ENCODE measurements at regions not wholly inside any gene's neighbourhood (a gene's known extent, or its start where the extent isn't known, plus 50 kb on each side); places are given as distances from the start of the nearest gene placed in this dataset.

GRCh38 chr10:92753865-92754264, 64.1 kb downstream of the HHEX start (continued):
- TF ChIP-seq, protein P1, sequence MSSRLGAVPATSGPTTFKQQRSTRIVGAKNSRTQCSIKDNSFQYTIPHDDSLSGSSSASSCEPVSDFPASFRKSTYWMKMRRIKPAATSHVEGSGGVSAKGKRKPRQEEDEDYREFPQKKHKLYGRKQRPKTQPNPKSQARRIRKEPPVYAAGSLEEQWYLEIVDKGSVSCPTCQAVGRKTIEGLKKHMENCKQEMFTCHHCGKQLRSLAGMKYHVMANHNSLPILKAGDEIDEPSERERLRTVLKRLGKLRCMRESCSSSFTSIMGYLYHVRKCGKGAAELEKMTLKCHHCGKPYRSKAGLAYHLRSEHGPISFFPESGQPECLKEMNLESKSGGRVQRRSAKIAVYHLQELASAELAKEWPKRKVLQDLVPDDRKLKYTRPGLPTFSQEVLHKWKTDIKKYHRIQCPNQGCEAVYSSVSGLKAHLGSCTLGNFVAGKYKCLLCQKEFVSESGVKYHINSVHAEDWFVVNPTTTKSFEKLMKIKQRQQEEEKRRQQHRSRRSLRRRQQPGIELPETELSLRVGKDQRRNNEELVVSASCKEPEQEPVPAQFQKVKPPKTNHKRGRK (tag; IDR thresholded peaks at IDR 0.05), result no peak
- no peak for TF ChIP-seq NFATC3 (IDR thresholded peaks at IDR 0.05)
- no peak for TF ChIP-seq MLX (CRISPR knock-in tag; conservative IDR thresholded peaks at IDR 0.05)
- no peak for TF ChIP-seq ZNF384 (IDR thresholded peaks at IDR 0.05; ENCODE audit: low read depth, low read length)
- no peak for TF ChIP-seq HDAC6 (IDR thresholded peaks at IDR 0.05; ENCODE audit: low read depth, low read length)
- no peak for TF ChIP-seq E2F3 (CRISPR knock-in tag; IDR thresholded peaks at IDR 0.05)
- no peak for TF ChIP-seq NR4A1 (CRISPR knock-in tag; IDR thresholded peaks at IDR 0.05)
- TF ChIP-seq NR4A1 (tag; IDR thresholded peaks at IDR 0.05), result no peak
- TF ChIP-seq HDAC8 (tag; IDR thresholded peaks at IDR 0.05), result no peak
- TF ChIP-seq, protein P2, sequence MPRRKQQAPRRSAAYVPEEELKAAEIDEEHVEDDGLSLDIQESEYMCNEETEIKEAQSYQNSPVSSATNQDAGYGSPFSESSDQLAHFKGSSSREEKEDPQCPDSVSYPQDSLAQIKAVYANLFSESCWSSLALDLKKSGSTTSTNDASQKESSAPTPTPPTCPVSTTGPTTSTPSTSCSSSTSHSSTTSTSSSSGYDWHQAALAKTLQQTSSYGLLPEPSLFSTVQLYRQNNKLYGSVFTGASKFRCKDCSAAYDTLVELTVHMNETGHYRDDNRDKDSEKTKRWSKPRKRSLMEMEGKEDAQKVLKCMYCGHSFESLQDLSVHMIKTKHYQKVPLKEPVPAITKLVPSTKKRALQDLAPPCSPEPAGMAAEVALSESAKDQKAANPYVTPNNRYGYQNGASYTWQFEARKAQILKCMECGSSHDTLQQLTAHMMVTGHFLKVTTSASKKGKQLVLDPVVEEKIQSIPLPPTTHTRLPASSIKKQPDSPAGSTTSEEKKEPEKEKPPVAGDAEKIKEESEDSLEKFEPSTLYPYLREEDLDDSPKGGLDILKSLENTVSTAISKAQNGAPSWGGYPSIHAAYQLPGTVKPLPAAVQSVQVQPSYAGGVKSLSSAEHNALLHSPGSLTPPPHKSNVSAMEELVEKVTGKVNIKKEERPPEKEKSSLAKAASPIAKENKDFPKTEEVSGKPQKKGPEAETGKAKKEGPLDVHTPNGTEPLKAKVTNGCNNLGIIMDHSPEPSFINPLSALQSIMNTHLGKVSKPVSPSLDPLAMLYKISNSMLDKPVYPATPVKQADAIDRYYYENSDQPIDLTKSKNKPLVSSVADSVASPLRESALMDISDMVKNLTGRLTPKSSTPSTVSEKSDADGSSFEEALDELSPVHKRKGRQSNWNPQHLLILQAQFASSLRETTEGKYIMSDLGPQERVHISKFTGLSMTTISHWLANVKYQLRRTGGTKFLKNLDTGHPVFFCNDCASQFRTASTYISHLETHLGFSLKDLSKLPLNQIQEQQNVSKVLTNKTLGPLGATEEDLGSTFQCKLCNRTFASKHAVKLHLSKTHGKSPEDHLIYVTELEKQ (CRISPR knock-in tag; IDR thresholded peaks at IDR 0.05), result no peak
- TF ChIP-seq ZBTB34 (CRISPR knock-in tag; IDR thresholded peaks at IDR 0.05), result no peak
- TF ChIP-seq ZBTB1 (CRISPR knock-in tag; IDR thresholded peaks at IDR 0.05; ENCODE audit: borderline replicate concordance, low read depth), result no peak
- TF ChIP-seq ZC3H4 (CRISPR knock-in tag; IDR thresholded peaks at IDR 0.05; ENCODE audit: borderline replicate concordance), result no peak
- no peak for TF ChIP-seq ZNF609 (CRISPR knock-in tag; IDR thresholded peaks at IDR 0.05; ENCODE audit: borderline replicate concordance)
- no peak for TF ChIP-seq RBBP5 (IDR thresholded peaks at IDR 0.05; ENCODE audit: borderline replicate concordance, insufficient read depth, low read length, poor library complexity, severe bottlenecking)

All from K562 (cell line).